ENCODE measurements at regions not wholly inside any gene's neighbourhood (a gene's known extent, or its start where the extent isn't known, plus 50 kb on each side); places are given as distances from the start of the nearest gene placed in this dataset.
"Not testable (repeated sequence)": the region's sequence is repeated elsewhere in the genome, so short reads cannot be mapped to it uniquely, and the experiment has no call there.

DNA sequence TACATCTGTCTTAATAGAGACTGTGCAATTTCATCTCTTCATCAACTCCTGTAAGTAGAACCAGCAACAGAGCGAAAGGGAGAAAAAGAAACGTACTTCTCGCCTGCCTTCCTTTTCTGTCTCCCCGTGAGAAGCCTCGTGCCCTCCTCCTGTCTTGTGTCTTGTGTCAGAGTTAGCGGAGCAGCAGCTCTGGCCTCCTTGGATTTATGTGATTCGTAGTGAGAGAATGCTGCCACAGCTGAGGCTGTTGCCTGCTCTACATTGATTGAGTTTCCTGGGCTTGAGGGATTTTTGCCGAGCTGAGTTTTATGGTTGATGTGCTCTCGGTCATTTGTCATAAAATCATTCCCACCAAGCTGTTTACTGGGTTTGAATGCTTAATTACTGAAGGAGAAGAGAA lies 579.1 kb upstream of the RBFOX1 start:
- H3K27me3 ChIP-seq (ENCODE audit: control insufficient read depth, insufficient read depth, low read length) = no peaks in the 10 kb centered on the region
- TF ChIP-seq, protein P1, sequence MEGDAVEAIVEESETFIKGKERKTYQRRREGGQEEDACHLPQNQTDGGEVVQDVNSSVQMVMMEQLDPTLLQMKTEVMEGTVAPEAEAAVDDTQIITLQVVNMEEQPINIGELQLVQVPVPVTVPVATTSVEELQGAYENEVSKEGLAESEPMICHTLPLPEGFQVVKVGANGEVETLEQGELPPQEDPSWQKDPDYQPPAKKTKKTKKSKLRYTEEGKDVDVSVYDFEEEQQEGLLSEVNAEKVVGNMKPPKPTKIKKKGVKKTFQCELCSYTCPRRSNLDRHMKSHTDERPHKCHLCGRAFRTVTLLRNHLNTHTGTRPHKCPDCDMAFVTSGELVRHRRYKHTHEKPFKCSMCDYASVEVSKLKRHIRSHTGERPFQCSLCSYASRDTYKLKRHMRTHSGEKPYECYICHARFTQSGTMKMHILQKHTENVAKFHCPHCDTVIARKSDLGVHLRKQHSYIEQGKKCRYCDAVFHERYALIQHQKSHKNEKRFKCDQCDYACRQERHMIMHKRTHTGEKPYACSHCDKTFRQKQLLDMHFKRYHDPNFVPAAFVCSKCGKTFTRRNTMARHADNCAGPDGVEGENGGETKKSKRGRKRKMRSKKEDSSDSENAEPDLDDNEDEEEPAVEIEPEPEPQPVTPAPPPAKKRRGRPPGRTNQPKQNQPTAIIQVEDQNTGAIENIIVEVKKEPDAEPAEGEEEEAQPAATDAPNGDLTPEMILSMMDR (IDR thresholded peaks at IDR 0.05; ENCODE audit: low read depth, low read length) = no peak
- no peak for DNase-seq (ENCODE audit: low read depth, low spot score)
- ChIA-PET POLR2A (no interaction called here), CTCF (no interaction called here)
- peaks cover 4% of the 10 kb centered on the region; the same call in 1 of the 2 replicates for H3K9me3 ChIP-seq (ENCODE audit: control insufficient read depth, insufficient read depth, low read length)
- no peak overlapping the region for H3K27ac ChIP-seq (ENCODE audit: low read depth, low read length)
- no peak overlapping the region for H3K4me3 ChIP-seq (ENCODE audit: low read depth, low read length)

DNA sequence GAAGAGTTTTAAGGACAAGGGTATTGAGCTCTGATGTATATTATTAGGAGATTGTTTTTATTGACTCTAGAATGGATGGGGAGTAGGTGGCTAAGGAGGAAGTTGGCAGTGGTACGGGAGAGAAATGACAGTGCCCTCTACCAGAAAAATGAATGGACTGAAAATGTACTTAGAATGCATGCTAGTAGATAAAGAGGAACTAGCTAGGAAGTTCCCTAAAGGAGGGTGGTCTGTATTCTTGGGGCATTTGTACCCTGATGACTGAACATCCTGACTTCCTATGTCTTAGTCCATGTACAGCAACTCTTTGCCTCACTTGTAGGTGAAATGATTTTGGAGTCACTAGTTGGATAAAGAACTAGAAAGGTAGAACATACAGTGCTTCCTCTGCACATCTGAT lies 581.5 kb upstream of the RBFOX1 start:
- Histone ChIP-seq H3K27ac (ENCODE audit: low read depth, low read length) (no peak overlapping the region), H3K27me3 (ENCODE audit: control insufficient read depth, insufficient read depth, low read length) (no peaks in the 10 kb centered on the region), H3K4me3 (ENCODE audit: low read depth, low read length) (no peak overlapping the region), H3K9me3 (ENCODE audit: control insufficient read depth, insufficient read depth, low read length) (peaks cover 9% of the 10 kb centered on the region; the same call in 1 of the 2 replicates)
- DNase-seq (ENCODE audit: low read depth, low spot score) = no peak
- TF ChIP-seq, protein P1 (IDR thresholded peaks at IDR 0.05; ENCODE audit: low read depth, low read length) = no peak
- ChIA-PET CTCF (no interaction called here), POLR2A (no interaction called here)

DNA sequence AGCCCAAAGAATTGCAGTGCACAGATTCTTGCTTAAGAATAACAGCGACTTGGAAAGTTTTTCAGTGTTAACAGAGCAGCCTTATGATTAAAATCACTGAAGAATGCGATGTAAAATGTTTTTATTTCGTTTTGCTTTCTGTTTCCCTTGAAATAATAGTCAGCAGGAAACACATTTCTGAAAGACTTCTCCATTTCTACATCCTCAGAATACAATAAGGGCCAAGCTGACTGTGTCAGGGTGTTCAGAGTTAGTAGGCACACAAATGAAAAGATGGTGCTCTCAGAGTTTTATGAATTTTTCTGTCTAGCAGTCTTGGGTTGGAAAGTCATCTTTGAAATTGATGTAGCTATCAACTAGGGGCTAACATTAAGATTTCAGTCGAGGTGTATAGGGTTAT lies 582.9 kb upstream of the RBFOX1 start:
- H3K27me3 ChIP-seq (ENCODE audit: control insufficient read depth, insufficient read depth, low read length) = no peaks in the 10 kb centered on the region
- H3K9me3 ChIP-seq (ENCODE audit: control insufficient read depth, insufficient read depth, low read length) = peaks cover 9% of the 10 kb centered on the region; the same call in 1 of the 2 replicates
- CTCF ChIA-PET = no interaction called here
- no peak overlapping the region for H3K27ac ChIP-seq (ENCODE audit: low read depth, low read length)
- TF ChIP-seq, protein P1 (IDR thresholded peaks at IDR 0.05; ENCODE audit: low read depth, low read length) = no peak
- POLR2A ChIA-PET = no interaction called here
- no peak for DNase-seq (ENCODE audit: low read depth, low spot score)
- H3K4me3 ChIP-seq (ENCODE audit: low read depth, low read length) = no peak overlapping the region

DNA sequence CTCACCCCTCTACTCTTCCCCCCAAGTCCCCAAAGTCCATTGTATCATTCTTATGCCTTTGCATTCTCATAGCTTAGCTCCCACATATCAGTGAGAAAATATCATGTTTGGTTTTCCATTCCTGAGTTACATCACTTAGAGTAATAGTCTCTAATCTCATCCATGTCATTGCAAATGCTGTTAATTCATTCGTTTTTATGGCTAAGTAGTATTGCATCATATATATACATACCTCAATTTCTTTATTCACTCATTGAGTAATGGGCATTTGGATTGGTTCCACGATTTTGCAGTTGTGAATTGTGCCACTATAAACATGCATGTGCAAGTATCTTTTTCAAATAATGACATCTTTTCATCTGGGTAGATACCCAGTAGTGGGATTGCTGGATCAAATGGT lies 596.3 kb upstream of the RBFOX1 start:
- DNase-seq (ENCODE audit: low read depth, low spot score); CTCF ChIA-PET; H3K9me3 ChIP-seq (ENCODE audit: control insufficient read depth, insufficient read depth, low read length); H3K27ac ChIP-seq (ENCODE audit: low read depth, low read length); POLR2A ChIA-PET; H3K4me3 ChIP-seq (ENCODE audit: low read depth, low read length); H3K27me3 ChIP-seq (ENCODE audit: control insufficient read depth, insufficient read depth, low read length): not testable (repeated sequence)

DNA sequence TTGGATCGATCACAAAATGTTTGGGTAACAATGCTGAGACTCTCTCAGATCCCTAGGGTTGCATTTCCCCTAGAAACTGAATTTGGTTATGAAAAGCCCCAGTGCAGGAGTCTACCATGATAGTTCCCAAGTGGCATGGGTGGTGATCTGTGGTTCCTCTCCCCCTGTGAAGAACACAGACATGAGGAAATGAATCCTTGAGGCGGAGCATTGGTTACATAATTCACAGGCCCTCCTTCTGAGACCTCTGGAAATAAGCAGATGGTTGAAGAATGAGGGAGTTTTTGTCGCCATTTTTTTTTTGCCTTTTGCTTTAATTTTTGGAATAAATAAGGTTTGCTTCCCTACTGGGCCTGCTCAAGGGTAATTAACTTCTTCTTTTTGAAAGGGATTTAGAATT lies 597.0 kb upstream of the RBFOX1 start:
- Histone ChIP-seq H3K27me3 (ENCODE audit: control insufficient read depth, insufficient read depth, low read length) (no peaks in the 10 kb centered on the region), H3K9me3 (ENCODE audit: control insufficient read depth, insufficient read depth, low read length) (peaks cover 7% of the 10 kb centered on the region), H3K4me3 (ENCODE audit: low read depth, low read length) (no peak overlapping the region), H3K27ac (ENCODE audit: low read depth, low read length) (no peak overlapping the region)
- DNase-seq (ENCODE audit: low read depth, low spot score) = no peak
- CTCF ChIA-PET = no interaction called here
- TF ChIP-seq, protein P1 (IDR thresholded peaks at IDR 0.05; ENCODE audit: low read depth, low read length) = no peak
- POLR2A ChIA-PET = no interaction called here

DNA sequence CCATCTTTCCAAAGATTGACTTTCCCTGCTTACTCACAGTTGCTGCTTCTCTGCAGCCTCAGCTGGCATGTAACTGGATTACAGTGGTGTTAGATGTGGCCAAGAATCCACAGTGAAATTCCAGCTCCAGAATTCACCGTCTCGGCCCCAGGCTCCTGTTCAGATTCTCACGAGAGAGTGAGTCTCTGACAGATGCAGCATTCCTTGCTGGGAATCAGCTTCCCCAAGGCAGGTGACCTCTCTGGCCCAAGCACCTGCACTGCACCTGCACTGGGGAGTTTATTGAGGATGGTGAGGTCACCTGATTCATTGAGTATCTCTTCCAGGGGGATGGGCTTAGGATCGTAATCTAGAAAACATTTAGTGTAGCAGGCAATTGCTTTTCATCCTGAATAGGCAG lies 600.5 kb upstream of the RBFOX1 start:
- POLR2A ChIA-PET = no interaction called here
- TF ChIP-seq, protein P1 (IDR thresholded peaks at IDR 0.05; ENCODE audit: low read depth, low read length) = no peak

More for the DNA sequence above, 600.5 kb upstream of the RBFOX1 start:
- no peak for DNase-seq (ENCODE audit: low read depth, low spot score)
- CTCF ChIA-PET = no interaction called here
- H3K9me3 ChIP-seq (ENCODE audit: control insufficient read depth, insufficient read depth, low read length) = peaks cover 10% of the 10 kb centered on the region; the same call in 1 of the 2 replicates
- no peak overlapping the region for H3K27ac ChIP-seq (ENCODE audit: low read depth, low read length)
- H3K27me3 ChIP-seq (ENCODE audit: control insufficient read depth, insufficient read depth, low read length) = no peaks in the 10 kb centered on the region
- no peak overlapping the region for H3K4me3 ChIP-seq (ENCODE audit: low read depth, low read length)
